ENCODE measurements at regions not wholly inside any gene's neighbourhood (a gene's known extent, or its start where the extent isn't known, plus 50 kb on each side); places are given as distances from the start of the nearest gene placed in this dataset.

DNA sequence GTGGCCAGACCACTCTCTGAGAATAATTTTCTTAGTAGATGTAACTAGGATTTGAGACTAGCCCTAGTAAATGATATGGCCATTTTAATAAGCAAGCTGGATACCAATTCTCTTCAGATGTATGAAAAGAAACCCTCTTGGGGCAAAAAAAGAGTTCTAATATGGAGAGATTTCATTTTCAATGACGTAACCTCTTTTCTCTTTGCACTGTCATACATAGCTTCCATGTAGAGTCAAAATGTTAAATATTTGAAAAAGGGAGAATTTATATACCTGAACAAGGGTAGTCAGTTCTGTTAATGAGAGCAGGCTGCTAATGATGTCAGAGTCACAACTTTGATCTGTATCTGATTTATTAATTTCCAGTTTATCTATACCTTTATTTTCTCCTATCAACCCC is 120.0 kb downstream of the KBTBD8 start:
- H3K18ac ChIP-seq (ENCODE audit: extremely low read depth, low read length): no peak overlapping the region
- WGBS, 2 experiments (ENCODE audit: extremely low coverage in 1 of 2, insufficient coverage in 1 of 2, insufficient read length in 1 of 2, insufficient replicate concordance in 2 of 2, low coverage in 1 of 2, low lambda C conversion rate in 2 of 2, missing lambda C conversion rate in 1 of 2): 94% methylated on average over 1 of the region's 1 CpG; no CpG with 5 or more reads in 1 of the 2 experiments
- no peak overlapping the region for H3K27ac ChIP-seq (ENCODE audit: low read depth, low read length)
- H3K79me2 ChIP-seq (ENCODE audit: control insufficient read depth in 1 of 2, insufficient read depth in 2 of 2, low read length in 2 of 2): no peaks in the 10 kb centered on the region
- ChIA-PET POLR2A (ENCODE audit: partially characterized antibody) (no interaction called here), CTCF (ENCODE audit: partially characterized antibody) (interaction anchor here (1.3 to 1.4 kb wide), 2 partner anchors 9 to 147 kb away, joined by 3 to 5 read pairs; no protein-coding TSS in a partner anchor)
- no peak overlapping the region for H4K5ac ChIP-seq (ENCODE audit: insufficient read length, low read depth, low read length)
- no peak overlapping the region for H3K9ac ChIP-seq (replicated peaks in 1 of 4; ENCODE audit: extremely low read depth in 1 of 4, low read depth in 3 of 4, low read length in 3 of 4)
- H3K4ac ChIP-seq (replicated peaks; ENCODE audit: insufficient read length, low read depth, low read length): no peak overlapping the region
- FAIRE-seq: no peak
- no peak overlapping the region for H4K8ac ChIP-seq (ENCODE audit: extremely low read depth, insufficient read depth, low read length)
- H2BK120ac ChIP-seq (replicated peaks; ENCODE audit: low read depth, low read length): no peak overlapping the region
- no peak overlapping the region for H2AK5ac ChIP-seq (ENCODE audit: low read depth, low read length)
- no peaks in the 10 kb centered on the region for H3K79me1 ChIP-seq (ENCODE audit: low read depth, low read length)
- H3K23ac ChIP-seq (ENCODE audit: insufficient read length): no peak overlapping the region
- H4K20me1 ChIP-seq (replicated peaks in 1 of 2; ENCODE audit: control insufficient read depth in 1 of 2, insufficient read depth in 2 of 2, low read length in 2 of 2): no peaks in the 10 kb centered on the region
- H3K56ac ChIP-seq (replicated peaks; ENCODE audit: insufficient read length, low read depth, low read length): no peak overlapping the region
- DNase-seq (ENCODE audit: low read depth in 1 of 2, low spot score in 2 of 2): no peak
- H2BK5ac ChIP-seq (ENCODE audit: low read depth, low read length): no peak overlapping the region
- H2AFZ ChIP-seq (ENCODE audit: low read length): no peak overlapping the region
- no peaks in the 10 kb centered on the region for H3K27me3 ChIP-seq (replicated peaks in 1 of 4; ENCODE audit: control insufficient read depth in 3 of 4, extremely low read depth in 1 of 4, insufficient read depth in 3 of 4, low read length in 3 of 4)
- no peak overlapping the region for H2BK12ac ChIP-seq (ENCODE audit: low read depth, low read length)
- no peak for TF ChIP-seq SIN3A (conservative IDR thresholded peaks at IDR 0.05 in 1 of 2, IDR thresholded peaks at IDR 0.05 in 1 of 2; ENCODE audit: low read depth in 1 of 2, low read length in 2 of 2)
- TF ChIP-seq GABPA (IDR thresholded peaks at IDR 0.05; ENCODE audit: borderline replicate concordance, insufficient read depth, low read length): no peak
- TF ChIP-seq BACH1 (IDR thresholded peaks at IDR 0.05; ENCODE audit: low read length): no peak
- TF ChIP-seq NRF1 (IDR thresholded peaks at IDR 0.05; ENCODE audit: low read depth, low read length): no peak
- TF ChIP-seq SP1 (IDR thresholded peaks at IDR 0.05; ENCODE audit: low read depth, low read length): no peak
- no peak for TF ChIP-seq SP4 (IDR thresholded peaks at IDR 0.05; ENCODE audit: low read length)
- TF ChIP-seq YY1 (IDR thresholded peaks at IDR 0.05; ENCODE audit: low read depth, low read length): no peak
- no peak for TF ChIP-seq CBX5 (IDR thresholded peaks at IDR 0.05; ENCODE audit: low read depth, low read length)
- TF ChIP-seq RFX5 (IDR thresholded peaks at IDR 0.05; ENCODE audit: borderline replicate concordance, low read depth, low read length): no peak
- TF ChIP-seq RNF2 (IDR thresholded peaks at IDR 0.05; ENCODE audit: borderline replicate concordance, low read depth, low read length, missing control alignments, poor library complexity, severe bottlenecking): no peak
- no peak for TF ChIP-seq ASH2L (IDR thresholded peaks at IDR 0.05; ENCODE audit: low read length)
- TF ChIP-seq BCL11A (IDR thresholded peaks at IDR 0.05; ENCODE audit: low read depth in 2 of 2, low read length in 2 of 2): no peak
- TF ChIP-seq PHF8 (conservative IDR thresholded peaks at IDR 0.05; ENCODE audit: low read depth, low read length): no peak
- TF ChIP-seq, protein P1, sequence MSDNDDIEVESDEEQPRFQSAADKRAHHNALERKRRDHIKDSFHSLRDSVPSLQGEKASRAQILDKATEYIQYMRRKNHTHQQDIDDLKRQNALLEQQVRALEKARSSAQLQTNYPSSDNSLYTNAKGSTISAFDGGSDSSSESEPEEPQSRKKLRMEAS (IDR thresholded peaks at IDR 0.05): no peak
- TF ChIP-seq SUZ12 (IDR thresholded peaks at IDR 0.05; ENCODE audit: low read length): no peak
- no peak overlapping the region for H3K14ac ChIP-seq (ENCODE audit: insufficient read length)
- H2BK15ac ChIP-seq (ENCODE audit: low read length): no peak overlapping the region
- peaks cover 0 to 3% (median 0%) of the 10 kb centered on the region in 4 experiments; a peak in 1 of 7 replicates for H3K4me1 ChIP-seq (replicated peaks in 1 of 4; ENCODE audit: control insufficient read depth in 3 of 4, insufficient read depth in 4 of 4, low read length in 3 of 4)
- no peak overlapping the region for H3K4me3 ChIP-seq (ENCODE audit: extremely low read depth in 1 of 4, insufficient read depth in 2 of 4, low read depth in 3 of 4, low read length in 4 of 4)
- no peaks in the 10 kb centered on the region for H3K36me3 ChIP-seq (ENCODE audit: control insufficient read depth in 2 of 4, insufficient read depth in 4 of 4, low read length in 3 of 4)
- no peak overlapping the region for H4K91ac ChIP-seq (replicated peaks; ENCODE audit: insufficient read length, low read length)
- no peak overlapping the region for H2BK20ac ChIP-seq (ENCODE audit: low read length)
- no peak overlapping the region for H3K4me2 ChIP-seq (ENCODE audit: insufficient read depth in 1 of 2, low read depth in 2 of 2, low read length in 2 of 2)
- H3K23me2 ChIP-seq (ENCODE audit: low read depth, low read length): no peaks in the 10 kb centered on the region
- H3K9me3 ChIP-seq (ENCODE audit: insufficient read depth in 2 of 2, low read depth in 1 of 2, low read length in 1 of 2): no peaks in the 10 kb centered on the region

Measured in H1 (cell line).